CD4-positive, alpha-beta T cell treated with Interferon alpha-2 for 1 hour (primary cell): ENCODE measurements at regions not wholly inside any gene's neighbourhood (a gene's known extent, or its start where the extent isn't known, plus 50 kb on each side); places are given as distances from the start of the nearest gene placed in this dataset.
"Not testable (repeated sequence)": the region's sequence is repeated elsewhere in the genome, so short reads cannot be mapped to it uniquely, and the experiment has no call there.

Experiments used
- DNase-seq, 2 donors: peaks; one replicate each; pipeline ENCODE4 v3.0.0-alpha.2; 2020 to 2022

- no peak for DNase-seq
Observed at GRCh38 chr1:14267991-14268390, 330.5 kb upstream of the KAZN start.

GRCh38 chr1:14270821-14271220 is 327.7 kb upstream of the KAZN start:
- no peak for DNase-seq

GRCh38 chr1:14273811-14274210 is 324.7 kb upstream of the KAZN start:
- no peak for DNase-seq

GRCh38 chr1:14279891-14280290 is 318.6 kb upstream of the KAZN start:
- not testable (repeated sequence) for DNase-seq

GRCh38 chr1:14280909-14281308 is 317.6 kb upstream of the KAZN start:
- no peak for DNase-seq

- DNase-seq = no peak
Observed at GRCh38 chr1:14281412-14281811, 317.1 kb upstream of the KAZN start.

- DNase-seq = no peak
Observed at GRCh38 chr1:14282707-14283106, 315.8 kb upstream of the KAZN start.

GRCh38 chr1:14285238-14285637 is 313.2 kb upstream of the KAZN start:
- DNase-seq = no peak

GRCh38 chr1:14291182-14291581 is 307.3 kb upstream of the KAZN start:
- DNase-seq = not testable (repeated sequence)

GRCh38 chr1:14292520-14292919 is 306.0 kb upstream of the KAZN start:
- no peak for DNase-seq

GRCh38 chr1:14294006-14294405 is 304.5 kb upstream of the KAZN start:
- DNase-seq = no peak

GRCh38 chr1:14294860-14295536 is 303.5 kb upstream of the KAZN start:
- DNase-seq = no peak

- no peak for DNase-seq
Observed at GRCh38 chr1:14296795-14297194, 301.7 kb upstream of the KAZN start.

GRCh38 chr1:14297356-14297755 is 301.1 kb upstream of the KAZN start:
- no peak for DNase-seq

GRCh38 chr1:14298806-14299205 is 299.7 kb upstream of the KAZN start:
- no peak for DNase-seq

GRCh38 chr1:14300991-14301703 is 297.3 kb upstream of the KAZN start:
- DNase-seq = no peak

- DNase-seq = no peak
Observed at GRCh38 chr1:14301704-14302024, 296.8 kb upstream of the KAZN start.

- DNase-seq = no peak
Observed at GRCh38 chr1:14302025-14302424, 296.5 kb upstream of the KAZN start.

- DNase-seq = no peak
Observed at GRCh38 chr1:14303011-14303410, 295.5 kb upstream of the KAZN start.

GRCh38 chr1:14304381-14304865 is 294.1 kb upstream of the KAZN start:
- no peak for DNase-seq

- DNase-seq = no peak
Observed at GRCh38 chr1:14308460-14308859, 290.0 kb upstream of the KAZN start.

- DNase-seq = no peak
Observed at GRCh38 chr1:14309984-14310383, 288.5 kb upstream of the KAZN start.

- DNase-seq = no peak
Observed at GRCh38 chr1:14310476-14310875, 288.0 kb upstream of the KAZN start.

GRCh38 chr1:14313731-14314431 is 284.6 kb upstream of the KAZN start:
- DNase-seq = no peak
